Lower leg skin (tissue), 4 donors: ENCODE measurements at regions not wholly inside any gene's neighbourhood (a gene's known extent, or its start where the extent isn't known, plus 50 kb on each side); places are given as distances from the start of the nearest gene placed in this dataset.
"Not testable (repeated sequence)": the region's sequence is repeated elsewhere in the genome, so short reads cannot be mapped to it uniquely, and the experiment has no call there.

ENCODE experiments used
- DNase-seq, 2 donors: peaks; one replicate each; pipeline ENCODE4 v3.0.0-alpha.2; 2019; ENCODE audit warnings: low spot score in 2 of 2
- H3K4me3 ChIP-seq: fragments of 200-600 bp; sonication (generic); 2 replicates; pipeline ENCODE4 v1.5.1; 2017; ENCODE audit warnings: mild to moderate bottlenecking, low read depth; ENCODE audit not compliant: poor library complexity, severe bottlenecking
- CTCF ChIP-seq, 3 donors: fragments of 450-650 bp; IDR thresholded peaks; one replicate each; pipeline ENCODE4 v1.5.1; 2016; ENCODE audit warnings: antibody characterized with exemption in 3 of 3, mild to moderate bottlenecking in 3 of 3, moderate library complexity in 2 of 3
- POLR2A ChIP-seq, 2 donors: fragments of 450-650 bp; IDR thresholded peaks; one replicate each; pipeline ENCODE4 v1.6.1; 2016 to 2017; ENCODE audit warnings: antibody characterized with exemption in 2 of 2, mild to moderate bottlenecking in 1 of 2, moderate library complexity in 1 of 2
- WGBS, 2 donors: methylation state at CpG; one replicate each; pipeline ENCODE4 v1.1.5; 2018; 5-methylcytosine and 5-hydroxymethylcytosine counted together
- intact Hi-C: fragments of 100-400 bp; cut with DNase I; formaldehyde crosslinking; loops from one replicate; pipeline ENCODE4 v1.15.0; 2023; ENCODE audit warnings: low total_unique reads

- DNase-seq, result no peak
- WGBS, 2 donors, result 76 to 83% methylated on average over 9 of the region's 9 CpGs
- no peak overlapping the region for H3K4me3 ChIP-seq
- TF ChIP-seq POLR2A (IDR thresholded peaks at IDR 0.05) (no peak), CTCF (IDR thresholded peaks at IDR 0.05) (no peak)
- intact Hi-C loops, result no loop called here
Observed at GRCh38 chr16:65365732-65366715, 244.2 kb upstream of the CDH11 start.

GRCh38 chr16:65356721-65357120 is 234.9 kb upstream of the CDH11 start:
- H3K4me3 ChIP-seq, intact Hi-C loops, DNase-seq: not testable (repeated sequence)
- WGBS, 2 donors, result 93 to 95% methylated on average over 14 of the region's 14 CpGs

- intact Hi-C loops, result no loop called here
- TF ChIP-seq POLR2A (IDR thresholded peaks at IDR 0.05) (no peak), CTCF (IDR thresholded peaks at IDR 0.05) (no peak)
- DNase-seq, result no peak
- H3K4me3 ChIP-seq, result no peak overlapping the region
Observed at GRCh38 chr16:65355706-65356105, 233.8 kb upstream of the CDH11 start.

GRCh38 chr16:65353183-65353582 is 231.3 kb upstream of the CDH11 start:
- 83 to 88% methylated on average over 1 of the region's 1 CpG for WGBS, 2 donors
- intact Hi-C loops, result no loop called here
- DNase-seq, result no peak
- no peak for TF ChIP-seq POLR2A (IDR thresholded peaks at IDR 0.05)
- TF ChIP-seq CTCF (IDR thresholded peaks at IDR 0.05), result no peak
- H3K4me3 ChIP-seq, result no peak overlapping the region

- TF ChIP-seq POLR2A (IDR thresholded peaks at IDR 0.05) (no peak), CTCF (IDR thresholded peaks at IDR 0.05) (no peak)
- intact Hi-C loops, result no loop called here
- DNase-seq, result no peak
- no peak overlapping the region for H3K4me3 ChIP-seq
- 82 to 83% methylated on average over 7 of the region's 7 CpGs for WGBS, 2 donors
Observed at GRCh38 chr16:65349626-65350025, 227.8 kb upstream of the CDH11 start.

GRCh38 chr16:65343556-65343955 is 221.7 kb upstream of the CDH11 start:
- no peak for DNase-seq
- H3K4me3 ChIP-seq, result no peak overlapping the region
- intact Hi-C loops, result no loop called here
- 98 to 100% methylated on average over 2 of the region's 2 CpGs for WGBS, 2 donors
- no peak for TF ChIP-seq POLR2A (IDR thresholded peaks at IDR 0.05)
- no peak for TF ChIP-seq CTCF (IDR thresholded peaks at IDR 0.05)
